H9 (cell line): ENCODE measurements at regions not wholly inside any gene's neighbourhood (a gene's known extent, or its start where the extent isn't known, plus 50 kb on each side); places are given as distances from the start of the nearest gene placed in this dataset.

ENCODE experiments used
- DNase-seq: peaks from one replicate; pipeline ENCODE4 v3.0.0-alpha.2; 2017
- H2AFZ ChIP-seq: one replicate; pipeline ENCODE4 v1.6.1; 2013; ENCODE audit warnings: mild to moderate bottlenecking, low read length, control low read depth, moderate library complexity
- H2AK5ac ChIP-seq: 2 replicates; pipeline ENCODE4 v1.6.1; 2013; ENCODE audit warnings: low read length, control low read depth, mixed read lengths; ENCODE audit not compliant: insufficient read length
- H2BK120ac ChIP-seq: one replicate; pipeline ENCODE4 v1.6.1; 2013; ENCODE audit warnings: low read depth, mild to moderate bottlenecking, low read length, control low read depth, inconsistent platforms; ENCODE audit not compliant: poor library complexity, severe bottlenecking
- H2BK12ac ChIP-seq: 2 replicates; pipeline ENCODE4 v1.6.1; 2013; ENCODE audit warnings: low read length, control low read depth, mixed read lengths, low read depth; ENCODE audit not compliant: insufficient read length
- H2BK15ac ChIP-seq: 2 replicates; pipeline ENCODE4 v1.6.1; 2013; ENCODE audit warnings: low read depth, low read length, control low read depth
- H2BK20ac ChIP-seq: one replicate; pipeline ENCODE4 v1.6.1; 2013; ENCODE audit warnings: low read depth, mild to moderate bottlenecking, low read length, control low read depth, inconsistent platforms; ENCODE audit not compliant: poor library complexity, severe bottlenecking
- H2BK5ac ChIP-seq: 2 replicates; pipeline ENCODE4 v1.6.1; 2013; ENCODE audit warnings: low read length, control low read depth, mixed read lengths; ENCODE audit not compliant: insufficient read length
- H3K14ac ChIP-seq: 2 replicates; pipeline ENCODE4 v1.6.1; 2013; ENCODE audit warnings: low read length, control low read depth; ENCODE audit not compliant: insufficient read depth
- H3K18ac ChIP-seq: 2 replicates; pipeline ENCODE4 v1.6.1; 2013; ENCODE audit warnings: low read depth, mild to moderate bottlenecking, mixed read lengths, low read length, control low read depth; ENCODE audit not compliant: insufficient read length
- H3K23ac ChIP-seq: 2 replicates; pipeline ENCODE4 v1.6.1; 2013; ENCODE audit warnings: low read length, control low read depth, mixed read lengths, low read depth; ENCODE audit not compliant: insufficient read length
- H3K23me2 ChIP-seq: 2 replicates; pipeline ENCODE4 v1.6.1; 2013; ENCODE audit warnings: low read depth, mild to moderate bottlenecking, mixed read lengths, low read length, control low read depth; ENCODE audit not compliant: insufficient read length, poor library complexity, severe bottlenecking
- H3K27ac ChIP-seq: 2 replicates; pipeline ENCODE4 v1.5.1; 2013; ENCODE audit warnings: low read length, control low read depth, mixed read lengths, low read depth; ENCODE audit not compliant: insufficient read length
- H3K27me3 ChIP-seq: 2 replicates; pipeline ENCODE4 v1.6.1; 2013; ENCODE audit warnings: low read length, control low read depth, inconsistent platforms; ENCODE audit not compliant: insufficient read depth
- H3K4ac ChIP-seq: 2 replicates; pipeline ENCODE4 v1.6.1; 2013; ENCODE audit warnings: low read depth, mild to moderate bottlenecking, control low read depth, inconsistent platforms, low read length, moderate library complexity
- H3K4me1 ChIP-seq: 2 replicates; pipeline ENCODE4 v1.6.1; 2013; ENCODE audit warnings: low read length, control low read depth, inconsistent platforms; ENCODE audit not compliant: insufficient read depth
- H3K4me2 ChIP-seq: 2 replicates; pipeline ENCODE4 v1.6.1; 2013; ENCODE audit warnings: low read length, control low read depth, mixed read lengths; ENCODE audit not compliant: insufficient read length, insufficient read depth
- H3K56ac ChIP-seq: 2 replicates; pipeline ENCODE4 v1.6.1; 2013; ENCODE audit warnings: low read depth, mild to moderate bottlenecking, mixed read lengths, low read length, control low read depth; ENCODE audit not compliant: insufficient read length
- H3K79me1 ChIP-seq: 2 replicates; pipeline ENCODE4 v1.6.1; 2013; ENCODE audit warnings: low read depth, mild to moderate bottlenecking, moderate library complexity, low read length, control low read depth, inconsistent platforms; ENCODE audit not compliant: insufficient read depth, poor library complexity, severe bottlenecking
- H3K79me2 ChIP-seq: 2 replicates; pipeline ENCODE4 v1.6.1; 2013; ENCODE audit warnings: low read length, control low read depth, inconsistent platforms; ENCODE audit not compliant: insufficient read depth
- H3K9ac ChIP-seq: 2 replicates; pipeline ENCODE4 v1.6.1; 2013; ENCODE audit warnings: low read length, control low read depth, mixed read lengths; ENCODE audit not compliant: insufficient read length; ENCODE audit errors: extremely low read depth
- H3K9me3 ChIP-seq: one replicate; pipeline ENCODE4 v1.6.1; 2013; ENCODE audit warnings: low read depth, low read length, inconsistent platforms; ENCODE audit not compliant: control insufficient read depth
- H3T11ph ChIP-seq: one replicate; pipeline ENCODE4 v1.6.1; 2013; ENCODE audit warnings: mild to moderate bottlenecking, low read length, control low read depth, inconsistent platforms
- H4K20me1 ChIP-seq: one replicate; pipeline ENCODE4 v1.6.1; 2013; ENCODE audit not compliant: control insufficient read depth, insufficient read length, insufficient read depth
- H4K5ac ChIP-seq: 2 replicates; pipeline ENCODE4 v1.6.1; 2013; ENCODE audit warnings: low read depth, mild to moderate bottlenecking, mixed read lengths, low read length, control low read depth; ENCODE audit not compliant: insufficient read length
- H4K8ac ChIP-seq: replicated peaks from 2 replicates; pipeline ENCODE4 v1.6.1; 2013; ENCODE audit warnings: low read length, control low read depth, mixed read lengths, low read depth; ENCODE audit not compliant: insufficient read length
- H4K91ac ChIP-seq: 2 replicates; pipeline ENCODE4 v1.6.1; 2013; ENCODE audit warnings: low read depth, mild to moderate bottlenecking, moderate library complexity, mixed read lengths, low read length, control low read depth; ENCODE audit not compliant: insufficient read length
- H3K27ac Mint-ChIP-seq, 3 experiments: 2 replicates in 2 of 3; 3 replicates in 1 of 3; pipeline ENCODE4 v1.8.0; 2020 to 2021; ENCODE audit warnings: mixed read lengths in 3 of 3, mild to moderate bottlenecking in 1 of 3, moderate library complexity in 1 of 3
- H3K27me3 Mint-ChIP-seq: 2 replicates; pipeline ENCODE4 v1.8.0; 2021; ENCODE audit warnings: low read depth, mild to moderate bottlenecking, moderate library complexity, mixed read lengths
- H3K36me3 Mint-ChIP-seq, 3 experiments: 2 replicates in 2 of 3; 3 replicates in 1 of 3; pipeline ENCODE4 v1.8.0; 2020 to 2021; ENCODE audit warnings: low read depth in 3 of 3, mixed read lengths in 3 of 3; ENCODE audit not compliant: insufficient read depth in 1 of 3
- H3K4me1 Mint-ChIP-seq, 2 experiments: 2 replicates each; pipeline ENCODE4 v1.8.0; 2020; ENCODE audit warnings: mixed read lengths in 2 of 2
- H3K4me3 Mint-ChIP-seq, 2 experiments: 2 replicates in 1 of 2; 3 replicates in 1 of 2; pipeline ENCODE4 v1.8.0; 2020 to 2021; ENCODE audit warnings: mild to moderate bottlenecking in 2 of 2, mixed read lengths in 2 of 2, moderate library complexity in 1 of 2
- H3K9me3 Mint-ChIP-seq, 2 experiments: 2 replicates in 1 of 2; 3 replicates in 1 of 2; pipeline ENCODE4 v1.8.0; 2020; ENCODE audit warnings: mild to moderate bottlenecking in 2 of 2, mixed read lengths in 2 of 2, moderate library complexity in 1 of 2
- WGBS: extraction: QIAGEN DNeasy Blood & Tissue Kit; methylation state at CpG from one replicate; pipeline ENCODE4 v1.1.7; 2013; ENCODE audit warnings: missing lambda C conversion rate, low lambda C conversion rate, mixed read lengths; ENCODE audit not compliant: insufficient read length; ENCODE audit errors: extremely low coverage; 5-methylcytosine and 5-hydroxymethylcytosine counted together
- TF ChIP-seq, protein P1 (sequence below): fragments of 200-600 bp; sonication (generic); conservative IDR thresholded peaks from 3 replicates; pipeline ENCODE4 v1.8.0; 2021; ENCODE audit warnings: antibody characterized with exemption, mild to moderate bottlenecking

GRCh38 chr4:8694226-8694625, 101.7 kb downstream of the CPZ start:
- Mint-ChIP-seq H3K27ac (no peak overlapping the region; a peak in 1 of 7 replicates), H3K9me3 (peaks cover 0 to 3% of the 10 kb centered on the region in 2 experiments; a peak in 3 of 5 replicates), H3K4me1 (no peaks in the 10 kb centered on the region), H3K4me3 (no peak overlapping the region), H3K36me3 (no peaks in the 10 kb centered on the region), H3K27me3 (peaks cover 62% of the 10 kb centered on the region)
- Histone ChIP-seq H3K23me2 (no peaks in the 10 kb centered on the region), H4K5ac (no peak overlapping the region), H2BK120ac (no peak overlapping the region), H4K91ac (no peak overlapping the region), H3K79me2 (no peaks in the 10 kb centered on the region), H2BK5ac (no peak overlapping the region), H3K4ac (no peak overlapping the region), H3K4me1 (no peaks in the 10 kb centered on the region), H3K27ac (no peak overlapping the region), H3K27me3 (no peaks in the 10 kb centered on the region), H3K79me1 (no peaks in the 10 kb centered on the region), H3K14ac (peak overlapping the region; percentile 4; the same call in 1 of the 2 replicates), H3K18ac (no peak overlapping the region), H2BK15ac (no peak overlapping the region), H2AFZ (no peak overlapping the region), H3K9me3 (no peaks in the 10 kb centered on the region), H3T11ph (no peak overlapping the region), H4K20me1 (no peaks in the 10 kb centered on the region), H2BK20ac (no peak overlapping the region), H3K9ac (no peak overlapping the region), H3K23ac (no peak overlapping the region), H2AK5ac (no peak overlapping the region), H3K4me2 (no peak overlapping the region), H2BK12ac (no peak overlapping the region), H4K8ac (no peak overlapping the region), H3K56ac (no peak overlapping the region)
- no CpG with 5 or more reads among the region's 8 CpGs for WGBS
- no peak for DNase-seq
- TF ChIP-seq, protein P1, sequence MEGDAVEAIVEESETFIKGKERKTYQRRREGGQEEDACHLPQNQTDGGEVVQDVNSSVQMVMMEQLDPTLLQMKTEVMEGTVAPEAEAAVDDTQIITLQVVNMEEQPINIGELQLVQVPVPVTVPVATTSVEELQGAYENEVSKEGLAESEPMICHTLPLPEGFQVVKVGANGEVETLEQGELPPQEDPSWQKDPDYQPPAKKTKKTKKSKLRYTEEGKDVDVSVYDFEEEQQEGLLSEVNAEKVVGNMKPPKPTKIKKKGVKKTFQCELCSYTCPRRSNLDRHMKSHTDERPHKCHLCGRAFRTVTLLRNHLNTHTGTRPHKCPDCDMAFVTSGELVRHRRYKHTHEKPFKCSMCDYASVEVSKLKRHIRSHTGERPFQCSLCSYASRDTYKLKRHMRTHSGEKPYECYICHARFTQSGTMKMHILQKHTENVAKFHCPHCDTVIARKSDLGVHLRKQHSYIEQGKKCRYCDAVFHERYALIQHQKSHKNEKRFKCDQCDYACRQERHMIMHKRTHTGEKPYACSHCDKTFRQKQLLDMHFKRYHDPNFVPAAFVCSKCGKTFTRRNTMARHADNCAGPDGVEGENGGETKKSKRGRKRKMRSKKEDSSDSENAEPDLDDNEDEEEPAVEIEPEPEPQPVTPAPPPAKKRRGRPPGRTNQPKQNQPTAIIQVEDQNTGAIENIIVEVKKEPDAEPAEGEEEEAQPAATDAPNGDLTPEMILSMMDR: no peak
